Kidney (tissue), 13 donors: ENCODE measurements at regions not wholly inside any gene's neighbourhood (a gene's known extent, or its start where the extent isn't known, plus 50 kb on each side); places are given as distances from the start of the nearest gene placed in this dataset.
"Not testable (repeated sequence)": the region's sequence is repeated elsewhere in the genome, so short reads cannot be mapped to it uniquely, and the experiment has no call there.

ENCODE experiments used
- DNase-seq, 5 donors: peaks; one replicate each; pipeline ENCODE4 v3.0.0-alpha.2; 2013 to 2020
- FAIRE-seq: peaks from 2 replicates; lab custom pipeline; 2012; peaks lifted over from hg19 to GRCh38; lab: Jason Lieb, UNC
- H3K27ac ChIP-seq, 2 donors: one replicate each; pipeline ENCODE4 v1.7.0; 2013; ENCODE audit warnings: low read depth in 2 of 2, low read length in 2 of 2, inconsistent platforms in 1 of 2
- H3K27me3 ChIP-seq: one replicate; pipeline ENCODE4 v1.7.1; 2013; ENCODE audit warnings: low read length, inconsistent platforms; ENCODE audit not compliant: control insufficient read depth, insufficient read depth
- H3K36me3 ChIP-seq, 3 donors: one replicate each; pipeline versions ENCODE4 v1.7.0 to v1.7.1; 2013; ENCODE audit warnings: low read length in 3 of 3, control low read depth in 1 of 3, inconsistent platforms in 1 of 3; ENCODE audit not compliant: insufficient read depth in 3 of 3, control insufficient read depth in 2 of 3
- H3K4me1 ChIP-seq, 3 donors: one replicate each; pipeline versions ENCODE4 v1.7.0 to v1.7.1; 2013; ENCODE audit warnings: low read length in 3 of 3, inconsistent platforms in 1 of 3, low read depth in 1 of 3; ENCODE audit not compliant: control insufficient read depth in 2 of 3, insufficient read depth in 2 of 3
- H3K4me3 ChIP-seq, 3 donors: one replicate each; pipeline versions ENCODE4 v1.7.0 to v1.8.1; 2013; ENCODE audit warnings: low read length in 3 of 3, control low read depth in 1 of 3, inconsistent platforms in 1 of 3
- H3K9ac ChIP-seq, 3 donors: one replicate each; pipeline versions ENCODE4 v1.7.0 to v1.7.1; 2013; ENCODE audit warnings: low read length in 3 of 3, control low read depth in 1 of 3, inconsistent platforms in 1 of 3
- H3K9me3 ChIP-seq, 3 donors: one replicate each; pipeline versions ENCODE4 v1.7.0 to v1.7.1; 2013; ENCODE audit warnings: low read length in 3 of 3, control low read depth in 1 of 3, inconsistent platforms in 1 of 3; ENCODE audit not compliant: control insufficient read depth in 2 of 3, insufficient read depth in 1 of 3
- intact Hi-C: fragments of 100-400 bp; cut with DNase I; formaldehyde crosslinking; loops from one replicate; pipeline ENCODE4 v1.11.1; 2022
- TF ChIP-seq, protein P1 (sequence below): IDR thresholded peaks from 3 replicates; pipeline ENCODE4 v1.5.1; 2012; ENCODE audit warnings: mild to moderate bottlenecking, moderate library complexity, borderline replicate concordance; ENCODE audit not compliant: insufficient read depth; ENCODE audit errors: extremely low read depth
- donor health status: control.
- donor health status: control.
- donor health status: control.
- donor health status: control.
- donor health status: control.
- donor health status: DM: yes; HTN: yes; CAD: no.
- donor health status: Normal renal cell carcinoma (clear cell type).

- Histone ChIP-seq H3K9me3 (peaks cover 0 to 4% (median 0%) of the 10 kb centered on the region in 3 donors), H3K36me3 (no peaks in the 10 kb centered on the region), H3K4me3 (no peak overlapping the region), H3K9ac (no peak overlapping the region), H3K4me1 (no peaks in the 10 kb centered on the region), H3K27me3 (no peaks in the 10 kb centered on the region), H3K27ac (no peak overlapping the region)
- intact Hi-C loops: no loop called here
- FAIRE-seq (no peak), DNase-seq (no peak)
- TF ChIP-seq, protein P1, sequence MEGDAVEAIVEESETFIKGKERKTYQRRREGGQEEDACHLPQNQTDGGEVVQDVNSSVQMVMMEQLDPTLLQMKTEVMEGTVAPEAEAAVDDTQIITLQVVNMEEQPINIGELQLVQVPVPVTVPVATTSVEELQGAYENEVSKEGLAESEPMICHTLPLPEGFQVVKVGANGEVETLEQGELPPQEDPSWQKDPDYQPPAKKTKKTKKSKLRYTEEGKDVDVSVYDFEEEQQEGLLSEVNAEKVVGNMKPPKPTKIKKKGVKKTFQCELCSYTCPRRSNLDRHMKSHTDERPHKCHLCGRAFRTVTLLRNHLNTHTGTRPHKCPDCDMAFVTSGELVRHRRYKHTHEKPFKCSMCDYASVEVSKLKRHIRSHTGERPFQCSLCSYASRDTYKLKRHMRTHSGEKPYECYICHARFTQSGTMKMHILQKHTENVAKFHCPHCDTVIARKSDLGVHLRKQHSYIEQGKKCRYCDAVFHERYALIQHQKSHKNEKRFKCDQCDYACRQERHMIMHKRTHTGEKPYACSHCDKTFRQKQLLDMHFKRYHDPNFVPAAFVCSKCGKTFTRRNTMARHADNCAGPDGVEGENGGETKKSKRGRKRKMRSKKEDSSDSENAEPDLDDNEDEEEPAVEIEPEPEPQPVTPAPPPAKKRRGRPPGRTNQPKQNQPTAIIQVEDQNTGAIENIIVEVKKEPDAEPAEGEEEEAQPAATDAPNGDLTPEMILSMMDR: no peak
Observed at GRCh38 chrX:1833656-1834360, 218.9 kb downstream of the ASMT start.

DNA sequence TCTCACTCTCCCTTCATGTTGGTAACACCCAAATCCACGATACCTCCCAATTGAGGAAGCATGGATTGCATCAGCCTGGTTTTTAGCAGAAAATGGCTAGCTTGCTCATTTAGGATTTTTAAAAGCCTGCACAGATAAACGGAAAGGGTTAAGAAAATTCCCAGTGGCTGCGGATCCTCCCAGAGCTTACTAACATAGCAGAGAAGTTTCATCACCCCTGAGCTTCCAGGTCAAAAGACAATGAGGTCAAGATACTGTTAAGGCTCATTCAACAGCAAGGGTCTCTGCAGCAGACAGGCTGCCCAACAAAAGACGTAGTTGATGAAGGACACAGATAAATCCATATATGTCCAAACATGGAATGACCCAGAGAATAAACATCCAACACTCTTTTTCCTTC lies 220.2 kb downstream of the ASMT start:
- Histone ChIP-seq H3K27ac (no peak overlapping the region), H3K9ac (no peak overlapping the region), H3K27me3 (no peaks in the 10 kb centered on the region), H3K4me1 (no peaks in the 10 kb centered on the region), H3K4me3 (no peak overlapping the region), H3K36me3 (no peaks in the 10 kb centered on the region), H3K9me3 (peaks cover 0 to 4% (median 0%) of the 10 kb centered on the region in 3 donors)
- FAIRE-seq (no peak), DNase-seq (no peak)
- intact Hi-C loops: no loop called here
- TF ChIP-seq, protein P1: no peak

- Histone ChIP-seq H3K27me3 (no peaks in the 10 kb centered on the region), H3K9ac (no peak overlapping the region), H3K27ac (no peak overlapping the region), H3K36me3 (no peaks in the 10 kb centered on the region), H3K4me3 (no peak overlapping the region), H3K9me3 (peaks cover 0 to 4% (median 0%) of the 10 kb centered on the region in 3 donors), H3K4me1 (no peaks in the 10 kb centered on the region)
- intact Hi-C loops: no loop called here
- DNase-seq (no peak), FAIRE-seq (no peak)
- TF ChIP-seq, protein P1: no peak
Observed at GRCh38 chrX:1836683-1837082, 221.8 kb downstream of the ASMT start.

GRCh38 chrX:1841746-1842145 lies 226.9 kb downstream of the ASMT start:
- intact Hi-C loops: no loop called here
- FAIRE-seq (no peak), DNase-seq (no peak)
- Histone ChIP-seq H3K4me1 (no peaks in the 10 kb centered on the region), H3K36me3 (no peaks in the 10 kb centered on the region), H3K27ac (no peak overlapping the region), H3K9me3 (peaks cover 0 to 4% (median 0%) of the 10 kb centered on the region in 3 donors), H3K9ac (no peak overlapping the region), H3K27me3 (no peaks in the 10 kb centered on the region), H3K4me3 (no peak overlapping the region)
- TF ChIP-seq, protein P1: no peak

DNA sequence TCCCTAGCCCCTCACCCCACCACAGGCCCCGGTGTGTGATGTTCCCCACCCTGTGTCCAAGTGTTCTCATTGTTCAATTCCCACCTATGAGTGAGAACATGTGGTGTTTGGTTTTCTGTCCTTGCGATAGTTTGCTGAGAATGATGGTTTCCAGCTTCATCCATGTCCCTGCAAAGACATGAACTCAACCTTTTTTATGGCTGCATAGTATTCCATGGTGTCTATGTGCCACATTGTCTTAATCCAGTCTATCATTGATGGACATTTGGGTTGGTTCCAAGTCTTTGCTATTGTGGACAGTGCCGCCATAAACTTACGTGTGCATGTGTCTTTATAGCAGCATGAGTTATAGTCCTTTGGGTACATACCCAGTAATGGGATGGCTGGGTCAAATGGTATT lies 232.1 kb downstream of the ASMT start:
- H3K36me3 ChIP-seq, H3K4me1 ChIP-seq, FAIRE-seq, intact Hi-C loops, H3K4me3 ChIP-seq, DNase-seq, H3K9me3 ChIP-seq, H3K27me3 ChIP-seq, H3K27ac ChIP-seq, H3K9ac ChIP-seq: not testable (repeated sequence)
